Peyer's patch (tissue), 4 donors: ENCODE measurements at regions not wholly inside any gene's neighbourhood (a gene's known extent, or its start where the extent isn't known, plus 50 kb on each side); places are given as distances from the start of the nearest gene placed in this dataset.

Source experiments
- POLR2A ChIP-seq, 2 donors: fragments of 450-650 bp; IDR thresholded peaks; one replicate each; pipeline ENCODE4 v1.5.1; 2017; ENCODE audit warnings: antibody characterized with exemption in 2 of 2, mild to moderate bottlenecking in 2 of 2, moderate library complexity in 2 of 2
- TF ChIP-seq, protein P1 (sequence below), 6 experiments: fragments of 450-650 bp in 4 of 6; fragments of 200-600 bp in 2 of 6; sonication (generic) in 1 of 6; IDR thresholded peaks; one replicate each; pipeline ENCODE4 v1.5.1; 2017 to 2019; ENCODE audit warnings: antibody characterized with exemption in 6 of 6, mild to moderate bottlenecking in 3 of 6, moderate library complexity in 1 of 6

DNA sequence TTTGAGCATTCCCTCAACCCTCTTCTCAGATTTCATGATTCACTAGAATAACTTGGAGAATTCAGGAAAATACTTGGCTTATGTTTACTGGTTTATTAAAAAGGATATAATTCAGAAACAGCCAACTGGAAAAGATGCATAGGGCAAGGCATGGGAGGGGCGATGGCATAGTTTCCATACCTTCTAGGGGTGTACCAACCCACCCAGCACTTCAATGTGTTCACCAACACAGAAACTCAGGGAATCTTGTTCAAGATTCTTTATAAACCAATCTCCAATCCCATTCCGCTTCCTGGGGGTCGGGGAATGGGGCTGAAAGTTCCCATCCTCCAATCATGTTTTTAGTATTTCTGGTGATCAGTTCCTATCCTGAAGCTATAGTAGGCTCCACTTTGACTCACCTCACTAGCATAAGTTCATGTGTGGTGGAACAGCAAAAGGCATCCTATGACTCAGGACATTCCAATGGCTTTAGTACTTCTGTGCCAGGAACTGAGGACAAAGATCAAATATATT lies 164.4 kb downstream of the SIM1 start:
- no peak for TF ChIP-seq POLR2A (IDR thresholded peaks at IDR 0.05)
- TF ChIP-seq, protein P1, sequence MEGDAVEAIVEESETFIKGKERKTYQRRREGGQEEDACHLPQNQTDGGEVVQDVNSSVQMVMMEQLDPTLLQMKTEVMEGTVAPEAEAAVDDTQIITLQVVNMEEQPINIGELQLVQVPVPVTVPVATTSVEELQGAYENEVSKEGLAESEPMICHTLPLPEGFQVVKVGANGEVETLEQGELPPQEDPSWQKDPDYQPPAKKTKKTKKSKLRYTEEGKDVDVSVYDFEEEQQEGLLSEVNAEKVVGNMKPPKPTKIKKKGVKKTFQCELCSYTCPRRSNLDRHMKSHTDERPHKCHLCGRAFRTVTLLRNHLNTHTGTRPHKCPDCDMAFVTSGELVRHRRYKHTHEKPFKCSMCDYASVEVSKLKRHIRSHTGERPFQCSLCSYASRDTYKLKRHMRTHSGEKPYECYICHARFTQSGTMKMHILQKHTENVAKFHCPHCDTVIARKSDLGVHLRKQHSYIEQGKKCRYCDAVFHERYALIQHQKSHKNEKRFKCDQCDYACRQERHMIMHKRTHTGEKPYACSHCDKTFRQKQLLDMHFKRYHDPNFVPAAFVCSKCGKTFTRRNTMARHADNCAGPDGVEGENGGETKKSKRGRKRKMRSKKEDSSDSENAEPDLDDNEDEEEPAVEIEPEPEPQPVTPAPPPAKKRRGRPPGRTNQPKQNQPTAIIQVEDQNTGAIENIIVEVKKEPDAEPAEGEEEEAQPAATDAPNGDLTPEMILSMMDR (IDR thresholded peaks at IDR 0.05), result no peak
